Neuron (in vitro differentiated cells): ENCODE measurements at regions not wholly inside any gene's neighbourhood (a gene's known extent, or its start where the extent isn't known, plus 50 kb on each side); places are given as distances from the start of the nearest gene placed in this dataset.

ENCODE experiments used
- H2AFZ ChIP-seq: one replicate; pipeline ENCODE4 v1.6.1; 2013; ENCODE audit warnings: low read depth, mild to moderate bottlenecking, inconsistent platforms, low read length, moderate library complexity
- H3K27me3 ChIP-seq: one replicate; pipeline ENCODE4 v1.6.1; 2013; ENCODE audit warnings: low read length; ENCODE audit not compliant: insufficient read depth
- H3K36me3 ChIP-seq: one replicate; pipeline ENCODE4 v1.6.1; 2013; ENCODE audit warnings: low read length; ENCODE audit not compliant: insufficient read depth
- H3K4me1 ChIP-seq: one replicate; pipeline ENCODE4 v1.6.1; 2013; ENCODE audit warnings: low read length; ENCODE audit not compliant: insufficient read depth
- H3K4me3 ChIP-seq: 2 replicates; pipeline ENCODE4 v1.5.1; 2013; ENCODE audit warnings: mild to moderate bottlenecking, low read length, moderate library complexity
- H3K9me3 ChIP-seq: one replicate; pipeline ENCODE4 v1.6.1; 2013; ENCODE audit warnings: low read length

GRCh38 chr6:149266659-149267058 is 50.9 kb upstream of the TAB2 start:
- Histone ChIP-seq H3K9me3 (no peaks in the 10 kb centered on the region), H3K4me1 (peaks cover 4% of the 10 kb centered on the region), H3K4me3 (no peak overlapping the region)

GRCh38 chr6:149267072-149267471 is 50.4 kb upstream of the TAB2 start:
- H3K4me1 ChIP-seq: no peaks in the 10 kb centered on the region
- no peaks in the 10 kb centered on the region for H3K9me3 ChIP-seq
- no peaks in the 10 kb centered on the region for H3K36me3 ChIP-seq
- no peaks in the 10 kb centered on the region for H3K27me3 ChIP-seq
- H2AFZ ChIP-seq: no peak overlapping the region
- H3K4me3 ChIP-seq: no peak overlapping the region

More at GRCh38 chr6:149266659-149267058, 50.9 kb upstream of the TAB2 start:
- no peaks in the 10 kb centered on the region for H3K27me3 ChIP-seq
- no peak overlapping the region for H2AFZ ChIP-seq
- no peaks in the 10 kb centered on the region for H3K36me3 ChIP-seq

GRCh38 chr6:149267513-149268043 is 49.9 kb upstream of the TAB2 start:
- Histone ChIP-seq H3K4me1 (no peaks in the 10 kb centered on the region), H3K4me3 (no peak overlapping the region), H2AFZ (no peak overlapping the region), H3K27me3 (no peaks in the 10 kb centered on the region), H3K9me3 (no peaks in the 10 kb centered on the region), H3K36me3 (no peaks in the 10 kb centered on the region)
